C4-2B (cell line): ENCODE measurements at regions not wholly inside any gene's neighbourhood (a gene's known extent, or its start where the extent isn't known, plus 50 kb on each side); places are given as distances from the start of the nearest gene placed in this dataset.

Experiments used
- H3K27ac ChIP-seq: fragments of 450-650 bp; 2 replicates; pipeline ENCODE4 v1.5.1; 2017
- ZFX ChIP-seq: fragments of 450-650 bp; IDR thresholded peaks from 2 replicates; pipeline ENCODE4 v1.6.1; 2017
- TF ChIP-seq, protein P1 (sequence below): fragments of 450-650 bp; conservative IDR thresholded peaks from 2 replicates; pipeline ENCODE4 v1.5.1; 2017; ENCODE audit warnings: mild to moderate bottlenecking

DNA sequence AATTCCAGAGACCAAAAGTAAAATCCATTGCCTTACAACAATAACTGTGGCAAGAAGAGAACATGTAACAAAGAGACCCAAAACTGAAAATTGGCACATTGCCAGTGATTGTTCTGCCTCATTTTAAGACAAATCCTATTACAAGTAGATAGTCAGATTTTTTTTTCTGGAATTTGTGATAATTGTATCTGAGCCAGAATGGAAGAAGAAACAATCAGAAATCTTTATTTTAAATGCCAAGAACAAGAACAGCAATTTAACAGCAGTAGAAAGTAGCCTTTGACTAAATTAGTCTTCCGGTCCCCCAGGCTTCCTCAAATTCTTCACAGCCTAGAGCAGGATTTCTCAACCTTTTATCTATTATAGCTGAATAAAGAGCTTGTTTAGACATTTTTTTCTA lies 106.7 kb upstream of the PTPN3 start:
- TF ChIP-seq ZFX: no peak
- TF ChIP-seq, protein P1, sequence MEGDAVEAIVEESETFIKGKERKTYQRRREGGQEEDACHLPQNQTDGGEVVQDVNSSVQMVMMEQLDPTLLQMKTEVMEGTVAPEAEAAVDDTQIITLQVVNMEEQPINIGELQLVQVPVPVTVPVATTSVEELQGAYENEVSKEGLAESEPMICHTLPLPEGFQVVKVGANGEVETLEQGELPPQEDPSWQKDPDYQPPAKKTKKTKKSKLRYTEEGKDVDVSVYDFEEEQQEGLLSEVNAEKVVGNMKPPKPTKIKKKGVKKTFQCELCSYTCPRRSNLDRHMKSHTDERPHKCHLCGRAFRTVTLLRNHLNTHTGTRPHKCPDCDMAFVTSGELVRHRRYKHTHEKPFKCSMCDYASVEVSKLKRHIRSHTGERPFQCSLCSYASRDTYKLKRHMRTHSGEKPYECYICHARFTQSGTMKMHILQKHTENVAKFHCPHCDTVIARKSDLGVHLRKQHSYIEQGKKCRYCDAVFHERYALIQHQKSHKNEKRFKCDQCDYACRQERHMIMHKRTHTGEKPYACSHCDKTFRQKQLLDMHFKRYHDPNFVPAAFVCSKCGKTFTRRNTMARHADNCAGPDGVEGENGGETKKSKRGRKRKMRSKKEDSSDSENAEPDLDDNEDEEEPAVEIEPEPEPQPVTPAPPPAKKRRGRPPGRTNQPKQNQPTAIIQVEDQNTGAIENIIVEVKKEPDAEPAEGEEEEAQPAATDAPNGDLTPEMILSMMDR: no peak
- no peak overlapping the region for H3K27ac ChIP-seq

DNA sequence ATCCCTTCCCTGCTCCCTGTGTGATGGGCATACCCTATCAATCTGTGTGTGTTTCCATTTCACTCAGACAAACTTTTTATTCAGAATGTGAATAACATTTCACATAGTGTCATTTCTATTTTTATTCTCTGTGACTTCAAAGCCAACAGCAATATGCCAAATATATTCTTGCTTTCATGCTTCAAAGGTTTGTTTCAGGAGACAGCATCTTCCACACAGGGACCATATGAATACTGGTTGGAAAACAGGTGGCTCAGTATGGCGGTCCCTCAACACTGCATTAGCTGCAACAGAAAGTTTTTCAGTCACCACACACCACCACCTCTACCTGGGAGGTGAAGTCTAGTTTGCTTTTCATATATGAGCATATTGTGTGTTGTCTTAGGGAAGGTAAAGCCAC lies 111.0 kb upstream of the PTPN3 start:
- TF ChIP-seq, protein P1: no peak
- TF ChIP-seq ZFX: no peak
- no peak overlapping the region for H3K27ac ChIP-seq

DNA sequence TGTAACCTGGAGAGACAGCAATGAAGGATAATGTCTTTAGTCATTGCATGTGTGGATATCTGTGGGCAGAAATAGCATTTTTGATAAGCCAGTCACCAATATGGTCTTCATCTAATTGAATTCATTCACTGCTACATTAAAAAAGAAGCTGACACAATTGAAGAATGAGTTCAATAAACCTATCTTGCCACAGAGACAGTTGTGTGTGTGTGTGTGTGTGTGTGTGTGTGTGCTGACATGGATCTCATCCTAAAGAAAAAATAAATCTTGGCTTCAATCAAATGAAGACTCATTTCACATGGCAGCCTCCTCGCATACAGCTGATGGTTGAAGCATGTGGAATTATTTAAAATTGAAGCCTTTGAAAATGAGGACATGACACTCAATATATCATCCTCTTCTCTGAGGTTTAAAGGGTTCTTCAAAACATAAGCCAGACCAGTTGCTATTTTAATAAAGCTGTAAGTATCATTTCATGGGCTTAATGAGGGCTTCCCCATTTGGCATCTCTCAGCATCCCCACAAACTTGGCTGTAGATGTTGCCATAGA lies 118.5 kb upstream of the PTPN3 start:
- no peak for TF ChIP-seq ZFX
- TF ChIP-seq, protein P1: no peak
- no peak overlapping the region for H3K27ac ChIP-seq

DNA sequence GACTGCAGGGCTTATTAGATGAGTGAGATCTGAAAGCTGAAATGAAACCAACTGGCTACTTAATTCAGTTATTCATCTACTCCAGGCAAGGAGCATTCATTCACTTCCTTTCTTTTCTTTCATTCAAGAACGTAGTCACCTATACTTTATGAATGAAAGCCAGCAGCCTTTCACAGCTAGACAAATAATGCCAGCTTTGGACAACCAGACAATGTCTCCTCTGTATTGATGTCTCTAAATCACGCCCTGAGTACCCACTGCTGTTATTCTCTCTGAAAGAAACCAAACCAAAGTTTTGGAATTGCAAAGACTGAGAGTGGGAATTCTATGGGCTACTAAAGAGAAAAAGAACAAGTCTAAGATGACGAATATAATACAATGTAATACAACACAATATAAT lies 121.2 kb upstream of the PTPN3 start:
- no peak overlapping the region for H3K27ac ChIP-seq
- TF ChIP-seq, protein P1: no peak
- no peak for TF ChIP-seq ZFX

DNA sequence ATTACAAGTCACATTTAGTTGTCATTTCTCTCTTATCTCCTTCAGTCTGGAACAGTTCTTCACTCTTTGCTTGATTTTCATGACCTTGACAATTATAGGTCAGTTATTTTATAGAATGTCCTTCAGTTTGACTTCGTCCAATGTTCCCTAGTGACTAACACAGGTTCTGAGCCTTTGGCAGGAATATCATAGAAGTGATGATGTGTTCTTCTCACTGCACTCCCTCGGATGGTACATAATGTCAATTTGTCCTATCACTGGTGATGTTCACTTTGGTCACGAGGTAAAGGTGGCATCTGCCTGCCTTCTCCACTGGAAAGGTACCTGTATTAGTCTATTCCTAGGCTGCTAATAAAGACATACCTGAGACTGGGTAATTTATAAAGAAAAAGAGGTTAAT lies 126.0 kb upstream of the PTPN3 start:
- TF ChIP-seq, protein P1: no peak
- TF ChIP-seq ZFX: no peak
- H3K27ac ChIP-seq: no peak overlapping the region

DNA sequence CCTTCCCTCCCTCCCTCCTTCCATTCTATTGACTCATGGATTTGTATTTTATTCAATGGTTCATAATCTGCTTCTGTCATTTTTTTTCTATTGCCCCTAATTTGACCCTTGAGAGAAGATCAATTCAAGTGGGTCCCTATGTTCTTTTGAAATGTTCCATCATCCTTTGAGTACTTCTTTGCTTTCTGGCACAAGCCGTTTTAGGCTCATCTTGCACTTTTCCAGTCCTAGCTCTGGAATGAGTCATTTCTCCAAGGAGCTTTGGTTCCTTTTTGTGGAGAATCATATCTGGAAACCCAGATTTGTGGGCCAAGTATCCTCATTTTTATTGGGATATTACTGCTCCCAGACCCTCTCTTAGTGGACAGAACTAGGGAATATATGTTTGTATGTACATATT lies 126.8 kb upstream of the PTPN3 start:
- no peak overlapping the region for H3K27ac ChIP-seq
- TF ChIP-seq ZFX: no peak
- TF ChIP-seq, protein P1: no peak

DNA sequence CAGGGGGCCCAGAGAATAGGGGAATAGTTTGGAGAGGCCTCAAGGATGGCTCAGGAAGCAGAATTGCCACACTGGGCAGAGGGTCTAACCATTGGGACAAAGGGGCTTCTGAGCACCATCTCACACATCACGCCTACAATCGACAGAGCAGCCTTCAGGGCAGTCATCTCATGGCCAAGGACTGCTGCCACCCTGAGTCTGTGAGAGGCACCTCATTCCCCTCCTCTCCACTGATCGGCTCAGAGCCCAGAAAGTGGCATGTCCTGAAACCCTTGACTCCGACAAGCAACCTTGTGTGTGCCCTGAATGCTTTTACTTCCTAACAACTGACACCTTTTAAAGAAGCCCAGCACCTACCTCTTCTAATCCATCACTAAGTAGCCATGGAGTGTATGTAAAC lies 128.9 kb upstream of the PTPN3 start:
- no peak for TF ChIP-seq ZFX
- TF ChIP-seq, protein P1: no peak
- H3K27ac ChIP-seq: no peak overlapping the region
